HG03442 (cell line): ENCODE measurements at regions not wholly inside any gene's neighbourhood (a gene's known extent, or its start where the extent isn't known, plus 50 kb on each side); places are given as distances from the start of the nearest gene placed in this dataset.

Source experiments
- ATAC-seq: cut with Tn5 transposase; IDR thresholded peaks from one replicate; pipeline ENCODE4 v1.9.1; 2021; ENCODE audit warnings: mild to moderate bottlenecking, moderate library complexity; ENCODE audit not compliant: unreplicated experiment

- no peak for ATAC-seq
These were observed 1333.9 kb downstream of the PCDH18 start for GRCh38 chr4:136198358-136198757.

GRCh38 chr4:136194962-136195361, 1337.3 kb downstream of the PCDH18 start:
- no peak for ATAC-seq

DNA sequence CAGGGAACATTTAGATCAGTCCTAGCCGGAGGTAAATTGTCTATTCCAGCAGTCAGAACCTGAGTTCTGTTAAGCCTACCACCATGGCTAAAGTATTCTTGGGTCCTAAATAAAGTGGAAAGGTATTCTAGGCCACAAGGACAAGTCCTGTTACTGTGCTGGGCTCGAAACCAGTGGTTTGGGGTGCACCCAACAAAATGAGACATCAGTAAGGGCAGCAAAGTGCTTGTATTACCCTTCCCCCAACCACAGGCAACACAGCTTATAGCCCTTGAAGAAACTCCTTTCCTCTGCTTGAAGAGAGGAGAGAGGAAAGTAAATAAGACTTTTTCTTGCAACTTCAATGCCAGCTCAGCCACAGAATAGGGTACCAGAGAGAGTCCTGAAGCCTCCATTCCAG, 1345.6 kb downstream of the PCDH18 start:
- ATAC-seq, result no peak

- no peak for ATAC-seq
These were observed 1348.8 kb downstream of the PCDH18 start for GRCh38 chr4:136183513-136183912.

GRCh38 chr4:136156947-136157346, 1375.3 kb downstream of the PCDH18 start:
- no peak for ATAC-seq

GRCh38 chr4:136150046-136150445, 1382.2 kb downstream of the PCDH18 start:
- ATAC-seq, result no peak

- ATAC-seq, result no peak
These were observed 1395.7 kb downstream of the PCDH18 start for GRCh38 chr4:136136601-136137000.

- no peak for ATAC-seq
These were observed 1408.0 kb downstream of the PCDH18 start for GRCh38 chr4:136124251-136124745.

DNA sequence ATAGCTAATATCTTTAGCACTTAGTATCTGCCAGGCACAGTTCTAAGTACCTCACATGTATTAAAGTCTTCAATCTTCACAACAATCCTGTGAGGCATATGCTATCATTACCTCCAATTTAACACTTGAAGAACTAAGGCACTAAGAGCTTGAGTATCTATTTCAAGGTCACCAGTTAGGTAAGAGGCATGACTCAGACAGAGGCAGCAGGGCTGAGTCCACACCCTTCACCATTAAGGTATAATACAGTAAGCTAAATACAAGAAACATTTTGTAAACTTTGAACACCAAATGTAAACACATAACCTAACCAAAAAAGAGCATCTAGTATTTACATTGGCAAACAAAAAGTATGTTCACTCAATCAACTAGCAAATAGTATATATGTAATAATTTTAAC, 1410.9 kb downstream of the PCDH18 start:
- no peak for ATAC-seq

GRCh38 chr4:136113921-136114320, 1418.4 kb downstream of the PCDH18 start:
- no peak for ATAC-seq

GRCh38 chr4:136112116-136112515, 1420.2 kb downstream of the PCDH18 start:
- no peak for ATAC-seq

DNA sequence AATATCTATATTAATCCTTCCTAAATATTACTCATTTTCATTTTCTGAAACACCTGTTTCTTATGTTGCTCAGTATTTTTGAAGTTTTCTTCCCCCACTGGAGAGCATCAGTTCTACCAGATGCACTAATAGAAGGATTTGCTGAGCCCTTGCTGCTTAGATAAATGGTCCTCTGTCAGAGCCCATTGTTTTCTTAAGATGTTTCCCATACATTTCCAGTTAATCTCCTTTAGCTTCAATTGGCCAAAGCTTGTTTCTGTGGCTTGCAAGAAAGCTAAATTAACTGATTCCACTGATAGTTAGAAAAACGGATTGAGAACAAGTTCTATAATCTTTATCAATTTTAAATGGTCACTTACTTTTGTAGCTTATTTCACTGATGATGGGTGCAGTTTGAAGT, 1425.5 kb downstream of the PCDH18 start:
- no peak for ATAC-seq

DNA sequence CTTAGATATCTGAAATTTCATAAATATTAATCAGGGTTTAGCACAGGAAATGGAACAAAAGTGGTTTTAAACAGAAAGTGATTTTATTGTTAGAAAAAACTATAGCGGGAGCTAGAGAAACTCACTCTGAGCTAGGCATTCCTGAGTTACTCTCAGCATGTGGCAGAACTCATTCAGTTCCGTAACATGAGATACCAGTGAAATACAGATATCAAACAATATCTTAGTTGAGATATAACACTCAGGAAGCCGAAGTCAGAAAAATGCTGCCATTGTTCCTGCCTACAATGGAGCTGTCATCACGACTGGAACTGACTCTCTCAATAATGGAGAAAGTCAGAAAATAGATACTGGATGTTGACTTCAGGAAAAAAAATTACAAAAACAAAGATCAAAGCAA, 1428.7 kb downstream of the PCDH18 start:
- no peak for ATAC-seq

- no peak for ATAC-seq
These were observed 1434.6 kb downstream of the PCDH18 start for GRCh38 chr4:136097676-136098075.

DNA sequence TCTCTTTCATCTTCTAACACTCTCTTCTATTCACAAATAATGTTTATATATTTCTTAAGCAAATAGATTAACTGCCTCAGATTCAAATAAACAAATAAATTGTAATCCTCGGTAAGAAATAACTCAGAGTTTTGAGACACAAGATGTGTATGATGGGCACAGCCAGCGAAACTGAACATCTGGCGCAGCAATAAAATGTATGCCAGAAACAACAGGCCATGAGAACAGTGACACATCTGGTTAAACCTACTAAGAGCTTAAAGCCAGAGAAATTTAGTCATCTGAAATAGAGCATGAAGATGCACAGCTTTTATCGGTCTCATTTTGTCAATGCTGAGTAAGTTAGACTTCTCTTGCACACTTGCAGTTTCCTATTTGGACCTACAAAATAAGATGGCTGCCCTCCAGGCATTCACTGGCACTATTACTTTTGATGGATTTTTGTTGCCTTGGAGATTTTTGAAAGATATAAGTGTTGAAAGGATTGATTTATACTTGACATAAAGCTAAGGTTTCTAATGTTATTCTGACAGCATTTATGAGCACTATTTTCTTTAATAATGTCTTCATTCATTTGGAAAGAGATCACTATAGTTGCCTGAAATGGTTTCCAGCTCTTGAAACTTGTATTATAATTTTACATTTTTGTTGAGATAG, 1444.0 kb downstream of the PCDH18 start:
- ATAC-seq, result no peak

GRCh38 chr4:136078976-136079375, 1453.3 kb downstream of the PCDH18 start:
- ATAC-seq, result no peak

- ATAC-seq, result no peak
These were observed 1475.5 kb downstream of the PCDH18 start for GRCh38 chr4:136056748-136057147.

DNA sequence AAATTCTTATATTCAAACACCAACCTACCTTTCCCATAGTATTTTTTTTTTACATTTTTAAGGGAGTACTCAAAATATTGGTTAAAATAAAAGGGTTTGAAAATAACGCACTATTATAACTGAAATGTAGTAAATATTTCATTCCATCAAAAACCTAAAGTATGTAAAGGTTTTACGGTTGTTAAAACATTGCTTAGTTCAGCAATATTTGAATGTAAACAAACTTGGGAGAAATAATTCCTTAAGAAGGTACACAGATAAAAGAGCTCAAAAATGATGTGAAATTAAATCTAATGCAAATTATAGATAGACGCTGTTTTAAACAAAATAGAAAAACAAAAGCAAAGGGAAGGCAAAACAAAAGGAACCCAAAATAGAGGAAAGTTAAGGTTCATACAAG, 1476.9 kb downstream of the PCDH18 start:
- ATAC-seq, result no peak

- ATAC-seq, result no peak
These were observed 1495.5 kb downstream of the PCDH18 start for GRCh38 chr4:136036744-136037143.

DNA sequence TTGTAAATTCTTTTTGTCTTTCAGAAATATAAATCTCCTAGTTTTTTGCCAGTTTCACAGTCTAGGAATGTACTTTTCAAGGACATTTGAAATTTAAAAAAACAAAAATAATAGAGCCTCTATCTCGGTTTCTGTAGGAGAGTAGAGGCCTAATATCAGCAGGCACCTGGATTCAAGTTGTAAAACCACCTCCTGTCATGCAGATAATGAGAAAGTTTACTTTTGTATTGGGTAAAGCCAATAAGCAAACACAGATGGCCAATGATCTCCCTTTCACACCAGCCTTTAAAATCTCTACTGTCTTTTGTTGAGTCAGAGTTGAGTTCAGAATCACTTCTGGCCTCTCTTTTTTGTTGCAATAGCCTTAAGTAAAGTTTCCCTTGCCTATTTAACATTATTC, 1499.9 kb downstream of the PCDH18 start:
- ATAC-seq, result no peak

GRCh38 chr4:136025540-136025939, 1506.8 kb downstream of the PCDH18 start:
- ATAC-seq, result no peak

DNA sequence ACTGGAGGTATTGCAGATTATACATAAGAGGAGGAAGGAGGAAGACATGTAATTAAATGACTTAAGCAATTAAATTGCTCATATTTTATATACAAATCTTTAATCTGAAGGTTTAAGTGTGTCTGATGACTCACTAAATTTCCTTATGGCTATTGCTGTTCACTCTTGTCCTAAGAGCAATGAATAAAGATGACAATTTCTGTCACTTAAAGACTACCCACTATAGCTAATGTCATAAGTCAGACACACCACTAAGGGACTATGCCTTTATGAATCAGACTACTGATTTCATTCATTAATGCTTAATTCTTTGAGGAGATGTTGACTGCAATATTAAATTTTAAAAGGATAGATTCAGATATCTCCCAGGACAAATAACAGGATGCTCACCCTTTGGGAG, 1514.7 kb downstream of the PCDH18 start:
- ATAC-seq, result no peak

DNA sequence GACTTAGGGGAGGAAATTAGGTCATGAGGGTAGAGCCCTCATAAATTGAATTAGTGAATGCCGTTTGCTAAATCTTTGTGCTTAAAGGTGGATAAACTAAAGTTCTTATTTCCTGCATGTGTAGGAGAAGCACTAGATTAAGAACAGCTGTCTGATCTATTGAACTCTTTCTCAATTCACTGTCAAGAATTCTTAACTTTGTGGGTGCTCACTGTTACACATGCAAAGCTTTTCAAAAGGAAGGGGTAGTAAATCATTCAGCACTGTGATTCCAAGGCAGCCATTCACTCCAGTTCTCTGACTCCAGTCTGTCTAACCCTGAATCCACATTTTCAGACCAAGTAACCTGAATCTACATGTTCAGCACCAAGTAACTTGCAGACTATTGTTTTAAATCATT, 1520.1 kb downstream of the PCDH18 start:
- no peak for ATAC-seq
